ENCODE measurements at regions not wholly inside any gene's neighbourhood (a gene's known extent, or its start where the extent isn't known, plus 50 kb on each side); places are given as distances from the start of the nearest gene placed in this dataset.

DNA sequence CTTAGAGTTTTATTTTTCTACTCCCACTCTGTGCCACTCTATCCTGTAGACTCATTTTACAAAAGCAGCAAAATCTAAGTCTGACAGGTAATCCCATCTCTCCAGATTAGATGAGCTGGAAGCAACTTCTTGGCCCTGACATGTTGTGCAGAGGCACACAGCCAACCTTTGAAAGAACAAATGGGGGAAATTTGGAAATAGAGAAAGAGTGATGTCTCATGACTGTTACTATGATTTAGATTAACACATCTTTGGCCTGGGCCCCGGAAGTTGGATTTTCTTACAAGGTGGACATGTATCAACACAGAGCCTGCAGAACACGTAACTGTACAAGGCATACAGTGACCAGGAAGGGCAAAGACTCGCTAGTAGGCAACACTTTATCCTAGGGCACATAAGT lies 227.7 kb downstream of the MYLK4 start:
- peaks cover 7% of the 10 kb centered on the region; the same call in 1 of the 2 replicates for H3K4me1 ChIP-seq (ENCODE audit: insufficient read depth, low read length)
- BruUV-seq (replicated peaks), result no TSS peak
- ChIA-PET POLR2A (interaction anchor here (1.7 kb wide), 1 partner anchor 8 kb away, joined by 10 read pairs; no protein-coding TSS in a partner anchor), CTCF (ENCODE audit: low intra/inter-chr PET ratio, low total read pairs) (no interaction called here)
- in situ Hi-C loops (cut with HindIII; ENCODE audit: extremely low pct_ligation_motif_present, low pct_unique_long_range_greater_than_20kb), result no loop called here
- H3K4me2 ChIP-seq (ENCODE audit: low read depth, low read length), result no peak overlapping the region
- H3K27me3 ChIP-seq (ENCODE audit: control insufficient read depth in 1 of 2, insufficient read depth in 2 of 2, low read length in 2 of 2), result no peaks in the 10 kb centered on the region
- no peaks in the 10 kb centered on the region for H3K36me3 ChIP-seq (replicated peaks in 1 of 2; ENCODE audit: control insufficient read depth in 1 of 2, insufficient read depth in 2 of 2, low read length in 2 of 2)
- FAIRE-seq (no peak), DNase-seq (ENCODE audit: low spot score) (no peak), ATAC-seq (no peak)
- H3K27ac ChIP-seq (ENCODE audit: extremely low read length, insufficient read depth, low read length), result no peak overlapping the region
- WGBS (ENCODE audit: low lambda C conversion rate), result 61% methylated on average over 3 of the region's 3 CpGs
- H3K9ac ChIP-seq (ENCODE audit: insufficient read depth, low read depth, low read length), result no peak overlapping the region
- H4K20me1 ChIP-seq (ENCODE audit: insufficient read depth, low read length), result no peaks in the 10 kb centered on the region
- intact Hi-C loops (cut with micrococcal nuclease; ENCODE audit: unreplicated experiment), result loop anchor here (5.0 kb wide), 1 partner anchor 76 kb away; no protein-coding TSS in a partner anchor
- peaks cover 18% of the 10 kb centered on the region for H3K9me3 ChIP-seq (ENCODE audit: low read length)
- H3K4me3 ChIP-seq (replicated peaks in 1 of 3; ENCODE audit: insufficient read depth in 1 of 3, low read depth in 2 of 3, low read length in 3 of 3), result no peak overlapping the region
- H2AFZ ChIP-seq (ENCODE audit: low read length), result no peak overlapping the region
- no peaks in the 10 kb centered on the region for H3K79me2 ChIP-seq (ENCODE audit: insufficient read depth, low read length)
- no peak for TF ChIP-seq CHD2 (IDR thresholded peaks at IDR 0.05; ENCODE audit: low read depth, low read length)
- no peak for TF ChIP-seq PRDM4 (CRISPR knock-in tag; IDR thresholded peaks at IDR 0.05; ENCODE audit: borderline replicate concordance)
- TF ChIP-seq, protein P1, sequence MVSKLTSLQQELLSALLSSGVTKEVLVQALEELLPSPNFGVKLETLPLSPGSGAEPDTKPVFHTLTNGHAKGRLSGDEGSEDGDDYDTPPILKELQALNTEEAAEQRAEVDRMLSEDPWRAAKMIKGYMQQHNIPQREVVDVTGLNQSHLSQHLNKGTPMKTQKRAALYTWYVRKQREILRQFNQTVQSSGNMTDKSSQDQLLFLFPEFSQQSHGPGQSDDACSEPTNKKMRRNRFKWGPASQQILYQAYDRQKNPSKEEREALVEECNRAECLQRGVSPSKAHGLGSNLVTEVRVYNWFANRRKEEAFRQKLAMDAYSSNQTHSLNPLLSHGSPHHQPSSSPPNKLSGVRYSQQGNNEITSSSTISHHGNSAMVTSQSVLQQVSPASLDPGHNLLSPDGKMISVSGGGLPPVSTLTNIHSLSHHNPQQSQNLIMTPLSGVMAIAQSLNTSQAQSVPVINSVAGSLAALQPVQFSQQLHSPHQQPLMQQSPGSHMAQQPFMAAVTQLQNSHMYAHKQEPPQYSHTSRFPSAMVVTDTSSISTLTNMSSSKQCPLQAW (CRISPR knock-in tag; IDR thresholded peaks at IDR 0.05), result no peak
- TF ChIP-seq AGO2 (optimal IDR thresholded peaks at IDR 0.05; ENCODE audit: low read depth, low read length), result no peak
- TF ChIP-seq HINFP (CRISPR knock-in tag; IDR thresholded peaks at IDR 0.05; ENCODE audit: low read depth), result no peak
- TF ChIP-seq ZSCAN25 (CRISPR knock-in tag; IDR thresholded peaks at IDR 0.05), result no peak
- TF ChIP-seq KLF12 (CRISPR knock-in tag; IDR thresholded peaks at IDR 0.05; ENCODE audit: borderline replicate concordance), result no peak
- TF ChIP-seq ZNF263 (CRISPR knock-in tag; IDR thresholded peaks at IDR 0.05), result no peak
- TF ChIP-seq POLR2G (IDR thresholded peaks at IDR 0.05; ENCODE audit: low read depth, low read length), result no peak
- TF ChIP-seq FOXJ3 (CRISPR knock-in tag; IDR thresholded peaks at IDR 0.05; ENCODE audit: borderline replicate concordance), result no peak
- TF ChIP-seq, protein P2, sequence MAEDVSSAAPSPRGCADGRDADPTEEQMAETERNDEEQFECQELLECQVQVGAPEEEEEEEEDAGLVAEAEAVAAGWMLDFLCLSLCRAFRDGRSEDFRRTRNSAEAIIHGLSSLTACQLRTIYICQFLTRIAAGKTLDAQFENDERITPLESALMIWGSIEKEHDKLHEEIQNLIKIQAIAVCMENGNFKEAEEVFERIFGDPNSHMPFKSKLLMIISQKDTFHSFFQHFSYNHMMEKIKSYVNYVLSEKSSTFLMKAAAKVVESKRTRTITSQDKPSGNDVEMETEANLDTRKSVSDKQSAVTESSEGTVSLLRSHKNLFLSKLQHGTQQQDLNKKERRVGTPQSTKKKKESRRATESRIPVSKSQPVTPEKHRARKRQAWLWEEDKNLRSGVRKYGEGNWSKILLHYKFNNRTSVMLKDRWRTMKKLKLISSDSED (CRISPR knock-in tag; IDR thresholded peaks at IDR 0.05), result no peak
